ENCODE measurements at regions not wholly inside any gene's neighbourhood (a gene's known extent, or its start where the extent isn't known, plus 50 kb on each side); places are given as distances from the start of the nearest gene placed in this dataset.

DNA sequence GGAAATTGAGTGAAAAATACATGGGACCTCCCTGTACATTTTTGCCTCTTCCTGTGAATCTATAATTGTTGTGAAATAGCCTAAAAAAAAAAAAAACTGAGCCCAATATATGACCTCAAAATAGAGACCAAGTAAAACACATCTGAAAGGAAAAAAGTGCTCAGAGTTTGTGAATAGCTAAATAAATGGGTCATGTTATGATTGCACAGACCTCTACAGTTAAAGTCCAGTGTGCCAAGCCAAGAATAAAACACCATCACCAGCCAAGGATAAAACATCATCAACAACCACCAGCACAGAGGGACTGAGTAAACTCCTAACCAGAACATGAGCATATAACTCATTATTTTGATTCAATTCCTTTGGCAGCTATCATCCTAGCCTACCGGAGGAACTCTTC is 115.6 kb upstream of the AGTR1 start:
- TF ChIP-seq EZH2 (IDR thresholded peaks at IDR 0.05; ENCODE audit: low read depth, unreplicated experiment) = no peak
- TF ChIP-seq, protein P1, sequence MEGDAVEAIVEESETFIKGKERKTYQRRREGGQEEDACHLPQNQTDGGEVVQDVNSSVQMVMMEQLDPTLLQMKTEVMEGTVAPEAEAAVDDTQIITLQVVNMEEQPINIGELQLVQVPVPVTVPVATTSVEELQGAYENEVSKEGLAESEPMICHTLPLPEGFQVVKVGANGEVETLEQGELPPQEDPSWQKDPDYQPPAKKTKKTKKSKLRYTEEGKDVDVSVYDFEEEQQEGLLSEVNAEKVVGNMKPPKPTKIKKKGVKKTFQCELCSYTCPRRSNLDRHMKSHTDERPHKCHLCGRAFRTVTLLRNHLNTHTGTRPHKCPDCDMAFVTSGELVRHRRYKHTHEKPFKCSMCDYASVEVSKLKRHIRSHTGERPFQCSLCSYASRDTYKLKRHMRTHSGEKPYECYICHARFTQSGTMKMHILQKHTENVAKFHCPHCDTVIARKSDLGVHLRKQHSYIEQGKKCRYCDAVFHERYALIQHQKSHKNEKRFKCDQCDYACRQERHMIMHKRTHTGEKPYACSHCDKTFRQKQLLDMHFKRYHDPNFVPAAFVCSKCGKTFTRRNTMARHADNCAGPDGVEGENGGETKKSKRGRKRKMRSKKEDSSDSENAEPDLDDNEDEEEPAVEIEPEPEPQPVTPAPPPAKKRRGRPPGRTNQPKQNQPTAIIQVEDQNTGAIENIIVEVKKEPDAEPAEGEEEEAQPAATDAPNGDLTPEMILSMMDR (conservative IDR thresholded peaks at IDR 0.05; ENCODE audit: low read depth in 2 of 2) = no peak
- TF ChIP-seq REST (IDR thresholded peaks at IDR 0.05; ENCODE audit: unreplicated experiment) = no peak
- TF ChIP-seq ZNF331 (CRISPR knock-in tag; IDR thresholded peaks at IDR 0.05; ENCODE audit: low read depth) = no peak
- no peak for TF ChIP-seq POLR2AphosphoS5 (IDR thresholded peaks at IDR 0.05; ENCODE audit: low read depth)
- TF ChIP-seq CREB1 (CRISPR knock-in tag; IDR thresholded peaks at IDR 0.05; ENCODE audit: low read depth) = no peak

Data from GM23338 (cell line).